HEK293 (cell line): ENCODE measurements at regions not wholly inside any gene's neighbourhood (a gene's known extent, or its start where the extent isn't known, plus 50 kb on each side); places are given as distances from the start of the nearest gene placed in this dataset.

Source experiments
- CTCF ChIA-PET: fragments of 350-600 bp; formaldehyde crosslinking; extraction: SDS; loops from one replicate; lab custom pipeline; 2021; ENCODE audit warnings: antibody characterized with exemption; lab: Yijun Ruan, JAX
- POLR2A ChIA-PET: fragments of 300-600 bp; formaldehyde crosslinking; extraction: SDS; loops from one replicate; lab custom pipeline; 2020; ENCODE audit warnings: antibody characterized with exemption, inconsistent platforms; lab: Yijun Ruan, JAX
- H3K27ac ChIP-seq: fragments of 200-500 bp; sonication (Bioruptor generic); 2 replicates; pipeline ENCODE4 v1.5.1; 2014; ENCODE audit warnings: low read depth, low read length, control low read depth, inconsistent platforms; ENCODE audit errors: extremely low read depth
- H3K36me3 ChIP-seq, 2 experiments: fragments of 200-500 bp in 1 of 2; sonication (Bioruptor generic) in 1 of 2; 1 replicate in 1 of 2; 2 replicates in 1 of 2; pipeline ENCODE4 v1.5.1; 2014 to 2017; ENCODE audit warnings: inconsistent platforms in 2 of 2, low read length in 2 of 2; ENCODE audit not compliant: control insufficient read depth in 2 of 2, insufficient read depth in 1 of 2
- H3K4me1 ChIP-seq: fragments of 200-500 bp; sonication (Bioruptor generic); 2 replicates; pipeline ENCODE4 v1.5.1; 2014; ENCODE audit warnings: mild to moderate bottlenecking, low read length, inconsistent platforms; ENCODE audit not compliant: control insufficient read depth, insufficient read depth
- H3K4me3 ChIP-seq: 2 replicates; pipeline ENCODE4 v1.5.1; 2011; ENCODE audit warnings: low read depth, mild to moderate bottlenecking, control low read depth, low read length, moderate library complexity
- H3K9me3 ChIP-seq: fragments of 200-500 bp; sonication (Bioruptor generic); 2 replicates; pipeline ENCODE4 v1.5.1; 2014; ENCODE audit warnings: low read depth, low read length, inconsistent platforms; ENCODE audit not compliant: control insufficient read depth, insufficient read depth
- AEBP2 ChIP-seq: fragments of 450-650 bp; formaldehyde crosslinking; IDR thresholded peaks from 2 replicates; pipeline ENCODE4 v1.5.1; 2016; ENCODE audit warnings: missing biosample characterization, missing genetic modification characterization, borderline replicate concordance
- BCL6B ChIP-seq: fragments of 450-650 bp; formaldehyde crosslinking; IDR thresholded peaks from 2 replicates; pipeline ENCODE4 v1.5.1; 2017; ENCODE audit warnings: missing biosample characterization, missing genetic modification characterization
- CTCF ChIP-seq: fragments of 450-650 bp; formaldehyde crosslinking; IDR thresholded peaks from 2 replicates; pipeline ENCODE4 v1.5.1; 2016; ENCODE audit warnings: missing biosample characterization, missing genetic modification characterization
- EGR2 ChIP-seq: fragments of 450-650 bp; formaldehyde crosslinking; IDR thresholded peaks from 2 replicates; pipeline ENCODE4 v1.5.1; 2016; ENCODE audit warnings: low read depth, missing biosample characterization, missing genetic modification characterization
- KLF8 ChIP-seq: fragments of 450-650 bp; formaldehyde crosslinking; IDR thresholded peaks from 2 replicates; pipeline ENCODE4 v1.5.1; 2016; ENCODE audit warnings: missing biosample characterization, missing genetic modification characterization
- ZBTB44 ChIP-seq: fragments of 450-650 bp; IDR thresholded peaks from 2 replicates; pipeline ENCODE4 v1.5.1; 2018; ENCODE audit warnings: missing biosample characterization, mild to moderate bottlenecking, missing genetic modification characterization
- ZNF132 ChIP-seq: fragments of 450-650 bp; formaldehyde crosslinking; IDR thresholded peaks from 2 replicates; pipeline ENCODE4 v1.5.1; 2017; ENCODE audit warnings: missing biosample characterization, missing genetic modification characterization, borderline replicate concordance
- ZNF18 ChIP-seq: fragments of 450-650 bp; formaldehyde crosslinking; IDR thresholded peaks from 2 replicates; pipeline ENCODE4 v1.5.1; 2016; ENCODE audit warnings: missing biosample characterization, missing genetic modification characterization
- ZNF214 ChIP-seq: fragments of 450-650 bp; formaldehyde crosslinking; IDR thresholded peaks from 2 replicates; pipeline ENCODE4 v1.5.1; 2017; ENCODE audit warnings: missing biosample characterization, mild to moderate bottlenecking, missing genetic modification characterization, borderline replicate concordance
- ZNF366 ChIP-seq: fragments of 450-650 bp; formaldehyde crosslinking; conservative IDR thresholded peaks from 2 replicates; pipeline ENCODE4 v1.5.1; 2016; ENCODE audit warnings: missing biosample characterization, missing genetic modification characterization
- ZNF449 ChIP-seq: fragments of 450-650 bp; formaldehyde crosslinking; IDR thresholded peaks from 2 replicates; pipeline ENCODE4 v1.5.1; 2017; ENCODE audit warnings: missing biosample characterization, mild to moderate bottlenecking, missing genetic modification characterization, moderate library complexity
- ZNF48 ChIP-seq: fragments of 450-650 bp; formaldehyde crosslinking; IDR thresholded peaks from 2 replicates; pipeline ENCODE4 v1.5.1; 2016; ENCODE audit warnings: missing biosample characterization, missing genetic modification characterization
- ZNF513 ChIP-seq: fragments of 450-650 bp; IDR thresholded peaks from 2 replicates; pipeline ENCODE4 v1.5.1; 2018; ENCODE audit warnings: missing biosample characterization, missing genetic modification characterization
- ZNF529 ChIP-seq: fragments of 450-650 bp; formaldehyde crosslinking; IDR thresholded peaks from 2 replicates; pipeline ENCODE4 v1.5.1; 2017; ENCODE audit warnings: missing genetic modification characterization, missing biosample characterization; ENCODE audit not compliant: insufficient replicate concordance
- ZNF621 ChIP-seq: fragments of 450-650 bp; formaldehyde crosslinking; IDR thresholded peaks from 2 replicates; pipeline ENCODE4 v1.5.1; 2017; ENCODE audit warnings: missing biosample characterization, missing genetic modification characterization
- ZNF639 ChIP-seq: fragments of 450-650 bp; formaldehyde crosslinking; IDR thresholded peaks from 2 replicates; pipeline ENCODE4 v1.5.1; 2016; ENCODE audit warnings: missing biosample characterization, missing genetic modification characterization
- ZNF664 ChIP-seq: fragments of 450-650 bp; formaldehyde crosslinking; IDR thresholded peaks from 2 replicates; pipeline ENCODE4 v1.5.1; 2016; ENCODE audit warnings: missing biosample characterization, missing genetic modification characterization
- ZNF670 ChIP-seq: fragments of 450-650 bp; formaldehyde crosslinking; IDR thresholded peaks from 2 replicates; pipeline ENCODE4 v1.5.1; 2016; ENCODE audit warnings: missing biosample characterization, missing genetic modification characterization, low read depth

- TF ChIP-seq BCL6B (tag by site-specific recombination), result no peak
- no peak for TF ChIP-seq ZNF449
- no peak for TF ChIP-seq ZNF621 (tag by site-specific recombination)
- no peak for TF ChIP-seq ZNF214 (tag by site-specific recombination)
- no peak for TF ChIP-seq ZNF18 (tag by site-specific recombination)
- TF ChIP-seq EGR2, result no peak
Measured at GRCh38 chr10:91012502-91012901, 91.6 kb upstream of the ANKRD1 start (continued).

GRCh38 chr10:91013985-91014384 lies 93.1 kb upstream of the ANKRD1 start:
- TF ChIP-seq KLF8 (no peak), CTCF (tag by site-specific recombination) (no peak), ZNF670 (tag by site-specific recombination) (no peak)
- H3K4me1 ChIP-seq, result no peaks in the 10 kb centered on the region
- H3K36me3 ChIP-seq, result no peaks in the 10 kb centered on the region
- ChIA-PET POLR2A (no interaction called here), CTCF (interaction anchor here (0.5 kb wide), 1 partner anchor 1980 kb away, joined by 3 read pairs; no protein-coding TSS in a partner anchor)
- no peak overlapping the region for H3K4me3 ChIP-seq
- H3K27ac ChIP-seq, result no peak overlapping the region
- H3K9me3 ChIP-seq, result no peaks in the 10 kb centered on the region

- H3K36me3 ChIP-seq, result no peaks in the 10 kb centered on the region
- no peak overlapping the region for H3K27ac ChIP-seq
- ChIA-PET POLR2A (no interaction called here), CTCF (interaction anchor here (0.6 to 2.1 kb wide), 5 partner anchors 11 to 588 kb away, joined by 3 to 13 read pairs (median 6); no protein-coding TSS in a partner anchor)
- no peak overlapping the region for H3K4me3 ChIP-seq
- no peaks in the 10 kb centered on the region for H3K4me1 ChIP-seq
- H3K9me3 ChIP-seq, result no peaks in the 10 kb centered on the region
- TF ChIP-seq ZNF513 (tag by site-specific recombination), result no peak
- no peak for TF ChIP-seq ZNF132 (tag by site-specific recombination)
- TF ChIP-seq ZBTB44 (tag by site-specific recombination), result no peak
- no peak for TF ChIP-seq ZNF639 (tag by site-specific recombination)
- no peak for TF ChIP-seq ZNF529 (tag by site-specific recombination)
- TF ChIP-seq ZNF18 (tag by site-specific recombination), result no peak
- TF ChIP-seq ZNF48 (tag by site-specific recombination), result no peak
- no peak for TF ChIP-seq ZNF664
- no peak for TF ChIP-seq AEBP2 (tag by site-specific recombination)
- TF ChIP-seq ZNF366, result no peak
Measured at GRCh38 chr10:91017198-91017597, 96.3 kb upstream of the ANKRD1 start.
